Sigmoid colon (tissue), 6 donors: ENCODE measurements at regions not wholly inside any gene's neighbourhood (a gene's known extent, or its start where the extent isn't known, plus 50 kb on each side); places are given as distances from the start of the nearest gene placed in this dataset.

ENCODE experiments used
- DNase-seq: peaks from one replicate; pipeline ENCODE4 v3.0.0-alpha.2; 2019
- H3K27ac ChIP-seq, 4 donors: fragments of 200-600 bp; sonication (generic); one replicate each; pipeline ENCODE4 v1.5.1; 2016 to 2019; ENCODE audit warnings: mild to moderate bottlenecking in 1 of 4
- H3K27me3 ChIP-seq, 3 donors: fragments of 200-600 bp; sonication (generic); one replicate each; pipeline ENCODE4 v1.5.1; 2019; ENCODE audit warnings: mild to moderate bottlenecking in 1 of 3
- H3K36me3 ChIP-seq, 4 donors: fragments of 200-600 bp; sonication (generic); one replicate each; pipeline ENCODE4 v1.5.1; 2016 to 2019
- H3K4me1 ChIP-seq, 4 donors: fragments of 200-600 bp; sonication (generic); one replicate each; pipeline ENCODE4 v1.5.1; 2017 to 2019
- H3K4me3 ChIP-seq, 4 donors: fragments of 200-600 bp; sonication (generic); one replicate each; pipeline ENCODE4 v1.5.1; 2017 to 2019; ENCODE audit warnings: mild to moderate bottlenecking in 2 of 4, moderate library complexity in 1 of 4
- H3K9me3 ChIP-seq, 4 donors: fragments of 200-600 bp in 3 of 4; sonication (generic) in 3 of 4; one replicate each; pipeline versions ENCODE4 v1.5.1 to v1.6.1; 2013 to 2019
- EP300 ChIP-seq, 4 donors: sonication (generic); formaldehyde crosslinking; IDR thresholded peaks; one replicate each; pipeline ENCODE4 v1.6.1; 2017; ENCODE audit warnings: antibody characterized with exemption in 4 of 4
- POLR2A ChIP-seq, 2 donors: fragments of 450-650 bp; IDR thresholded peaks; one replicate each; pipeline ENCODE4 v1.6.1; 2016; ENCODE audit warnings: antibody characterized with exemption in 2 of 2, mild to moderate bottlenecking in 2 of 2, moderate library complexity in 2 of 2
- POLR2AphosphoS5 ChIP-seq, 4 donors: sonication (generic); formaldehyde crosslinking; IDR thresholded peaks; one replicate each; pipeline ENCODE4 v1.6.1; 2017; ENCODE audit warnings: antibody characterized with exemption in 4 of 4
- WGBS, 2 donors: extraction: QIAGEN DNeasy Blood & Tissue Kit; methylation state at CpG; one replicate each; pipeline ENCODE4 v1.1.7; 2013; 5-methylcytosine and 5-hydroxymethylcytosine counted together
- intact Hi-C: fragments of 100-400 bp; cut with DNase I; formaldehyde crosslinking; loops from one replicate; pipeline ENCODE4 v1.15.1; 2023
- TF ChIP-seq, protein P1 (sequence below), 4 experiments: fragments of 450-650 bp in 3 of 4; fragments of 200-600 bp in 1 of 4; IDR thresholded peaks; one replicate each; pipeline ENCODE4 v1.5.1; 2016 to 2019; ENCODE audit warnings: antibody characterized with exemption in 4 of 4, mild to moderate bottlenecking in 3 of 4, moderate library complexity in 2 of 4
- donor health status: healthy with polysubstance abuse.
- donor health status: healthy.

DNA sequence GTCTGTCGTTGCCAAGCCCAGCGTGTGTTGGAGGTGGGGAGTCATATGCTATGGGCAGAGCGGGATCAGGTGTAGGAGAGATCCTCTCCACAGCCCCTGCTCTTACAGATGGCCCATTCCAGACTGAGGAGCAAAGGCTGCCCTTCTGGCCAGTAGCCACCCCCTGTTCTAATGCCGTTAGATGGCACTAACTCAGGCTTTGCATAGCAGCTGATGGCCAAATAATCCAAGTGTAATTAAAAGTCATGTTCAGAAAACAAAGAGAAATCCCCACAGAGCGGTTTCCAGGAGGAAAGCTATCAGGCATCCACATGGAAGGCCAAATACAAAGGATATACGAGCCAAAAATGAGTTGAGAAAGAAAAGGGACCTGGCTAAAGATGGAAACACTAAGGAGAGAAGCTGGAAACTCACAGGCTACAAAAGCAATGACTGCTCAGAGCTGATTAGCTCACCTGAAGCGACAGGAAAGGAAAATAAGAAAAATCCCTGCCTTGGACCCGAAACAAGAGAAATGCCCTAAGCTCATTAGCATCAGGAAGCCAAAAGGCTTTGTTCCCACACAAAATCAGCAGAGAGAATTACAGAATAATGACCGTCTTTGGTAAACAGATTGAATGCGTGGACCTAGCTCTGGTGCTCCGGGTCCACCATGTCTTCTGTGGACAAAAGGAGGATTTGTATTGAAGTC, 1002.4 kb upstream of the KLHL29 start:
- Histone ChIP-seq H3K36me3 (no peaks in the 10 kb centered on the region), H3K4me3 (no peak overlapping the region), H3K27ac (no peak overlapping the region), H3K9me3 (no peaks in the 10 kb centered on the region), H3K27me3 (no peaks in the 10 kb centered on the region), H3K4me1 (no peaks in the 10 kb centered on the region)
- 73 to 74% methylated on average over 11 of the region's 11 CpGs for WGBS, 2 donors
- no peak for DNase-seq
- TF ChIP-seq EP300 (IDR thresholded peaks at IDR 0.05) (no peak), POLR2A (IDR thresholded peaks at IDR 0.05) (no peak), POLR2AphosphoS5 (IDR thresholded peaks at IDR 0.05) (no peak)
- intact Hi-C loops, result no loop called here

DNA sequence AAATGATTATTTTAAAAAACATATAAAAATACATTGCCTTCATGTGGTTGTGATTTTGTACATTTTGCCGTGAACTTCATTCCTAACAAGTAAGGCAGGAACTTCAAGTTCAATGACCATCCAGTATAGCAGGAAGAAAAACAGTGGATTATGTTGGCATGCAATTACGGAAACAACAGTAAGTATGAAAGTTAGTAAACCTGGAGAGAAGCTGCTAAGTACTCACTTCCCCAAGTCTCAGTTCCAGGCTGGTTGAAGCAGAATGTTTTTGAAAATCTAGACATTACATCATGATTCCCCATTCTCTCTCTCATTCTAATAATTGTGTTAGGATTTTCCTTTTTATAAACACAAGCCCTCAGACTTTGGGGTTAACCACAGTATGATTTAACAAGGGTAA, 987.1 kb upstream of the KLHL29 start:
- no peak for DNase-seq
- Histone ChIP-seq H3K9me3 (no peaks in the 10 kb centered on the region), H3K4me1 (no peaks in the 10 kb centered on the region), H3K36me3 (no peaks in the 10 kb centered on the region), H3K27ac (no peak overlapping the region), H3K4me3 (no peak overlapping the region), H3K27me3 (no peaks in the 10 kb centered on the region)
- 67 to 77% methylated on average over 2 of the region's 2 CpGs for WGBS, 2 donors
- no peak for TF ChIP-seq EP300 (IDR thresholded peaks at IDR 0.05)
- no peak for TF ChIP-seq POLR2AphosphoS5 (IDR thresholded peaks at IDR 0.05)
- TF ChIP-seq, protein P1, sequence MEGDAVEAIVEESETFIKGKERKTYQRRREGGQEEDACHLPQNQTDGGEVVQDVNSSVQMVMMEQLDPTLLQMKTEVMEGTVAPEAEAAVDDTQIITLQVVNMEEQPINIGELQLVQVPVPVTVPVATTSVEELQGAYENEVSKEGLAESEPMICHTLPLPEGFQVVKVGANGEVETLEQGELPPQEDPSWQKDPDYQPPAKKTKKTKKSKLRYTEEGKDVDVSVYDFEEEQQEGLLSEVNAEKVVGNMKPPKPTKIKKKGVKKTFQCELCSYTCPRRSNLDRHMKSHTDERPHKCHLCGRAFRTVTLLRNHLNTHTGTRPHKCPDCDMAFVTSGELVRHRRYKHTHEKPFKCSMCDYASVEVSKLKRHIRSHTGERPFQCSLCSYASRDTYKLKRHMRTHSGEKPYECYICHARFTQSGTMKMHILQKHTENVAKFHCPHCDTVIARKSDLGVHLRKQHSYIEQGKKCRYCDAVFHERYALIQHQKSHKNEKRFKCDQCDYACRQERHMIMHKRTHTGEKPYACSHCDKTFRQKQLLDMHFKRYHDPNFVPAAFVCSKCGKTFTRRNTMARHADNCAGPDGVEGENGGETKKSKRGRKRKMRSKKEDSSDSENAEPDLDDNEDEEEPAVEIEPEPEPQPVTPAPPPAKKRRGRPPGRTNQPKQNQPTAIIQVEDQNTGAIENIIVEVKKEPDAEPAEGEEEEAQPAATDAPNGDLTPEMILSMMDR (IDR thresholded peaks at IDR 0.05), result no peak
- no peak for TF ChIP-seq POLR2A (IDR thresholded peaks at IDR 0.05)
- intact Hi-C loops, result no loop called here

DNA sequence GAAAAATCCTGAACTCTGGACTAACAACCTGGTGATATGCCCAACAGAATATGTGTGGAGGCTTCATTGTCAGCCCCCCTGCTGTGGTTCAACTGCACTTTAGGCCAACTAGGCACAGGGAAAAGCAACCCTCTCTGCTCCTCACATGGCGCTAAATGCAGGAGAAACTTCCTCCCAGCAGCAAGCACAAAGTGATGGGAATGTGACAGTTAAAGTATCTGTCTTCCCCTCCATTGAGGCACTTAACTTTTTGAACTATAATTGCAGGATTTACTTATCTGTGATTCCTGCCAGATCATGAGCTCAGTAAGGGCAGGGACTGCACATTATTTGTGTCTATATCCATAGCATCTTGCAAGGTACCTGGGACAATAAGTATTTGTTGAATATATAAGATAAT, 981.2 kb upstream of the KLHL29 start:
- intact Hi-C loops, result no loop called here
- no peaks in the 10 kb centered on the region for H3K27me3 ChIP-seq
- no peaks in the 10 kb centered on the region for H3K9me3 ChIP-seq
- H3K4me1 ChIP-seq, result no peaks in the 10 kb centered on the region
- no peaks in the 10 kb centered on the region for H3K36me3 ChIP-seq
- 86 to 89% methylated on average over 1 of the region's 1 CpG for WGBS, 2 donors
- H3K4me3 ChIP-seq, result no peak overlapping the region
- no peak for DNase-seq
- TF ChIP-seq, protein P1 (IDR thresholded peaks at IDR 0.05), result no peak
- TF ChIP-seq EP300 (IDR thresholded peaks at IDR 0.05), result no peak
- H3K27ac ChIP-seq, result no peak overlapping the region

DNA sequence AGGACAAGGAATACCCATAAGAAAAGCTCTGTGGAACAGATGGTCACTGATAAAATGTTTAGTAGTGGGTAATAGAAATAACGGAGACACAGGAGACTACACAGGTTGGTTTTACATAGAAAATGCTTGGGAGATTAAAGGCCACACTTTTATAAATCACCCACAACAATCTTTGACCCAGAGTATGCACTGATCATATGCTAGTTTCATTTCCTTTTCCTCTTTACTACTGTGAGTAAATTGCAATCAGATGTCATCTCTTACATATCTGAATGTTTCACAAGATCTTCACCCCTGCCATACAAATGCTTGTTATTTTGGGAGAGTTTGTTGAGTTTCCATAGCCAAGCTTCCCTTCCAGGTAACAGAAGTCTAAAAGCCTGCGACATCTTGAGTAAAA, 978.4 kb upstream of the KLHL29 start:
- H3K4me3 ChIP-seq, result no peak overlapping the region
- no peaks in the 10 kb centered on the region for H3K9me3 ChIP-seq
- intact Hi-C loops, result no loop called here
- H3K4me1 ChIP-seq, result no peaks in the 10 kb centered on the region
- 77% methylated on average over 2 of the region's 2 CpGs for WGBS, 2 donors
- H3K27ac ChIP-seq, result no peak overlapping the region
- no peak for DNase-seq
- no peaks in the 10 kb centered on the region for H3K36me3 ChIP-seq
- H3K27me3 ChIP-seq, result no peaks in the 10 kb centered on the region
- TF ChIP-seq EP300 (IDR thresholded peaks at IDR 0.05) (no peak), POLR2A (IDR thresholded peaks at IDR 0.05) (no peak), POLR2AphosphoS5 (IDR thresholded peaks at IDR 0.05) (no peak)
- TF ChIP-seq, protein P1 (IDR thresholded peaks at IDR 0.05), result no peak

DNA sequence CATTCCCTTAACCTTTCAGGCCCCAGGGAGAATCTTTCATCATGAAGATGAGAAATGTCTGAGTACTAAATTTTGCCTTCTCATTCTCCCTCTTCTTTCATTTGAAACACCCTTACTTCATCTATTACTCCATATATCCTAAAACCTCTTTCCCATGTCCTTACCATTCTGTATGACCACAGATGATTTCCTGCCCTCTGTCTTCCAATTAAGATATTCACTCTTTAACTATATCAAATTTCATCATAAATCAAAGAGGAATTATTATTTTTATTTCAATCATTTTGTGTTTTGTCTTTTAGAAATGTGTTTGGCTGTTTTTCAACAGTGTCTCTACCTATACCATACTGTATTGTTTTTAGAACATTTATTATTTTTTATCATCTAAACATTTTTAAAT, 964.9 kb upstream of the KLHL29 start:
- no peaks in the 10 kb centered on the region for H3K27me3 ChIP-seq
- H3K9me3 ChIP-seq, result peaks cover 0 to 13% (median 5%) of the 10 kb centered on the region in 4 donors
- TF ChIP-seq POLR2A (IDR thresholded peaks at IDR 0.05) (no peak), EP300 (IDR thresholded peaks at IDR 0.05) (no peak), POLR2AphosphoS5 (IDR thresholded peaks at IDR 0.05) (no peak)
- TF ChIP-seq, protein P1 (IDR thresholded peaks at IDR 0.05), result no peak
- no peaks in the 10 kb centered on the region for H3K36me3 ChIP-seq
- no peaks in the 10 kb centered on the region for H3K4me1 ChIP-seq
- no peak overlapping the region for H3K4me3 ChIP-seq
- H3K27ac ChIP-seq, result no peak overlapping the region
- intact Hi-C loops, result no loop called here
- no peak for DNase-seq
